GM23338 (cell line): ENCODE measurements at regions not wholly inside any gene's neighbourhood (a gene's known extent, or its start where the extent isn't known, plus 50 kb on each side); places are given as distances from the start of the nearest gene placed in this dataset.

Source experiments
- EZH2 ChIP-seq: fragments of 200-600 bp; sonication (generic); IDR thresholded peaks from one replicate; pipeline ENCODE4 v1.8.0; 2017; ENCODE audit warnings: antibody characterized with exemption, mild to moderate bottlenecking, low read depth; ENCODE audit not compliant: unreplicated experiment
- EZH2phosphoT487 ChIP-seq: fragments of 200-600 bp; sonication (generic); IDR thresholded peaks from one replicate; pipeline ENCODE4 v1.8.1; 2018; ENCODE audit warnings: antibody characterized with exemption; ENCODE audit not compliant: unreplicated experiment
- NANOG ChIP-seq: IDR thresholded peaks from 2 replicates; pipeline ENCODE4 v1.6.1; 2016; ENCODE audit warnings: antibody characterized with exemption, borderline replicate concordance
- POLR2AphosphoS5 ChIP-seq: IDR thresholded peaks from 2 replicates; pipeline ENCODE4 v1.6.1; 2016; ENCODE audit warnings: antibody characterized with exemption, low read depth
- REST ChIP-seq: IDR thresholded peaks from one replicate; pipeline ENCODE4 v1.6.1; 2018; ENCODE audit warnings: antibody characterized with exemption; ENCODE audit not compliant: unreplicated experiment
- ZNF114 ChIP-seq: fragments of 250-450 bp; sonication (Bioruptor Pico); IDR thresholded peaks from 2 replicates; pipeline ENCODE4 v1.5.0; 2020; ENCODE audit warnings: mild to moderate bottlenecking, moderate library complexity
- ZNF462 ChIP-seq: fragments of 250-450 bp; sonication (Bioruptor Pico); IDR thresholded peaks from 2 replicates; pipeline ENCODE4 v1.5.0; 2020; ENCODE audit warnings: mild to moderate bottlenecking, moderate library complexity

- TF ChIP-seq ZNF462 (CRISPR knock-in tag) (no peak), ZNF114 (CRISPR knock-in tag) (no peak), NANOG (no peak), REST (no peak), POLR2AphosphoS5 (no peak), EZH2phosphoT487 (no peak), EZH2 (no peak)
Measured at GRCh38 chr11:133732109-133732674, 113.1 kb downstream of the SPATA19 start (continued).
